HCT116 (cell line): ENCODE measurements at regions not wholly inside any gene's neighbourhood (a gene's known extent, or its start where the extent isn't known, plus 50 kb on each side); places are given as distances from the start of the nearest gene placed in this dataset.

Experiments
- ATAC-seq: fragments of 200-7000 bp; cut with Tn5 transposase; 2 replicates; pipeline ENCODE4 v1.9.1; 2020; ENCODE audit warnings: mild to moderate bottlenecking, moderate library complexity
- BruUV-seq: library from RNA; stranded (reverse); fragments of 400-500 nt; replicated peaks from 2 replicates; lab custom pipeline; 2021; lab: Mats Ljungman, UMichigan
- CTCF ChIA-PET: fragments of 300-600 bp; sonication (Branson Sonifier 250); formaldehyde crosslinking; loops from one replicate; lab custom pipeline; 2021; ENCODE audit warnings: antibody characterized with exemption; lab: Charles Lee
- POLR2A ChIA-PET: fragments of 300-600, 350-600 bp; sonication (Branson Sonifier 250); formaldehyde crosslinking; loops from one replicate; lab custom pipeline; 2021; ENCODE audit warnings: antibody characterized with exemption; lab: Charles Lee
- RAD21 ChIA-PET, 2 experiments: fragments of 300-600 bp; sonication (Branson Sonifier 250); formaldehyde crosslinking; loops; one replicate each; lab custom pipeline; 2023; ENCODE audit warnings: low total read pairs in 2 of 2; ENCODE audit not compliant: uncharacterized antibody in 2 of 2, unreplicated experiment in 2 of 2, low non-redundant PET in 1 of 2; lab: Charles Lee
- DNase-seq: peaks from one replicate; pipeline ENCODE4 v3.0.0-alpha.2; 2010; ENCODE audit warnings: low read depth, low spot score
- H2AFZ ChIP-seq: fragments of 200-600 bp; shearing (Covaris generic), sonication (generic); 2 replicates; pipeline ENCODE4 v1.6.1; 2017; ENCODE audit warnings: low read depth, mixed run types, mixed read lengths, antibody characterized with exemption, low read length; ENCODE audit not compliant: poor library complexity, severe bottlenecking
- H3K27ac ChIP-seq: 2 replicates; pipeline ENCODE4 v1.5.1; 2012; ENCODE audit warnings: low read depth, low read length
- H3K27me3 ChIP-seq: fragments of 200-600 bp; sonication (generic); 2 replicates; pipeline ENCODE4 v1.6.1; 2016; ENCODE audit warnings: mixed run types, low read length, mixed read lengths; ENCODE audit not compliant: insufficient read depth
- H3K36me3 ChIP-seq, 2 experiments: fragments of 200-500 bp in 1 of 2; fragments of 200-600 bp in 1 of 2; sonication (Bioruptor generic) in 1 of 2; sonication (generic) in 1 of 2; 2 replicates each; pipeline versions ENCODE4 v1.5.1 to v1.6.1; 2014 to 2016; ENCODE audit warnings: low read length in 2 of 2, inconsistent platforms in 1 of 2, mixed read lengths in 1 of 2, mixed run types in 1 of 2; ENCODE audit not compliant: insufficient read depth in 2 of 2, control insufficient read depth in 1 of 2
- H3K4me1 ChIP-seq, 2 experiments: fragments of 200-600 bp in 1 of 2; sonication (generic) in 1 of 2; 2 replicates each; pipeline versions ENCODE4 v1.5.1 to v1.6.1; 2012 to 2017; ENCODE audit warnings: low read length in 2 of 2, inconsistent platforms in 1 of 2, mild to moderate bottlenecking in 1 of 2, mixed read lengths in 1 of 2, mixed run types in 1 of 2, moderate library complexity in 1 of 2; ENCODE audit not compliant: insufficient read depth in 2 of 2, control insufficient read depth in 1 of 2
- H3K4me2 ChIP-seq: fragments of 200-600 bp; sonication (generic); 2 replicates; pipeline ENCODE4 v1.6.1; 2017; ENCODE audit warnings: mixed run types, low read length, mixed read lengths
- H3K4me3 ChIP-seq, 2 experiments: fragments of 200-600 bp in 1 of 2; sonication (generic) in 1 of 2; replicated peaks in 1 of 2; 2 replicates each; pipeline ENCODE4 v1.5.1; 2011 to 2016; ENCODE audit warnings: low read length in 2 of 2, control low read depth in 1 of 2, low read depth in 1 of 2, mild to moderate bottlenecking in 1 of 2, mixed read lengths in 1 of 2, mixed run types in 1 of 2
- H3K79me2 ChIP-seq: fragments of 200-600 bp; sonication (generic); 2 replicates; pipeline ENCODE4 v1.6.1; 2017; ENCODE audit warnings: mild to moderate bottlenecking, mixed run types, low read length, moderate library complexity, mixed read lengths; ENCODE audit not compliant: insufficient read depth
- H3K9ac ChIP-seq: fragments of 200-600 bp; sonication (generic); 2 replicates; pipeline ENCODE4 v1.6.1; 2016; ENCODE audit warnings: low read length, mixed read lengths
- H3K9me2 ChIP-seq: fragments of 200-600 bp; sonication (generic), shearing (Covaris generic); 2 replicates; pipeline ENCODE4 v1.6.1; 2017; ENCODE audit warnings: mixed run types, mild to moderate bottlenecking, moderate library complexity; ENCODE audit not compliant: insufficient read depth
- H3K9me3 ChIP-seq, 2 experiments: fragments of 200-500 bp in 1 of 2; fragments of 200-600 bp in 1 of 2; sonication (Bioruptor generic) in 1 of 2; sonication (generic) in 1 of 2; 2 replicates each; pipeline ENCODE4 v1.6.1; 2014 to 2017; ENCODE audit warnings: low read length in 2 of 2, mixed read lengths in 2 of 2, inconsistent platforms in 1 of 2, low read depth in 1 of 2, mild to moderate bottlenecking in 1 of 2, mixed run types in 1 of 2, moderate library complexity in 1 of 2; ENCODE audit not compliant: control insufficient read depth in 1 of 2, insufficient read depth in 1 of 2
- H4K20me1 ChIP-seq: fragments of 200-600 bp; sonication (generic), shearing (Covaris generic); 2 replicates; pipeline ENCODE4 v1.6.1; 2017; ENCODE audit warnings: mixed run types, mild to moderate bottlenecking, moderate library complexity; ENCODE audit not compliant: insufficient read depth
- ATF3 ChIP-seq: IDR thresholded peaks from 2 replicates; pipeline ENCODE4 v1.6.1; 2012
- CBX3 ChIP-seq: IDR thresholded peaks from 2 replicates; pipeline ENCODE4 v1.6.1; 2012; ENCODE audit warnings: low read depth
- CTCF ChIP-seq, 3 experiments: fragments of 200-600 bp in 1 of 3; sonication (generic) in 1 of 3; IDR thresholded peaks in 2 of 3; conservative IDR thresholded peaks in 1 of 3; 2 replicates each; pipeline ENCODE4 v1.5.1; 2012 to 2017; ENCODE audit warnings: low read depth in 2 of 3, low read length in 2 of 3, antibody characterized with exemption in 1 of 3, borderline replicate concordance in 1 of 3, control low read depth in 1 of 3, mild to moderate bottlenecking in 1 of 3, mixed read lengths in 1 of 3, mixed run types in 1 of 3, moderate library complexity in 1 of 3; ENCODE audit not compliant: insufficient read depth in 1 of 3
- EGR1 ChIP-seq: IDR thresholded peaks from 2 replicates; pipeline ENCODE4 v1.6.1; 2012; ENCODE audit warnings: low read depth
- ELF1 ChIP-seq: IDR thresholded peaks from 2 replicates; pipeline ENCODE4 v1.6.1; 2012; ENCODE audit warnings: low read depth, borderline replicate concordance
- EZH2 ChIP-seq: fragments of 200-600 bp; sonication (generic); IDR thresholded peaks from 2 replicates; pipeline ENCODE4 v1.6.1; 2017; ENCODE audit warnings: antibody characterized with exemption, mixed run types
- EZH2phosphoT487 ChIP-seq: fragments of 200-600 bp; IDR thresholded peaks from 2 replicates; pipeline ENCODE4 v1.6.1; 2018; ENCODE audit warnings: antibody characterized with exemption, borderline replicate concordance
- FOSL1 ChIP-seq: IDR thresholded peaks from 2 replicates; pipeline ENCODE4 v1.6.1; 2012; ENCODE audit warnings: low read depth
- JUND ChIP-seq: IDR thresholded peaks from 2 replicates; pipeline ENCODE4 v1.6.1; 2012
- MAX ChIP-seq: IDR thresholded peaks from 2 replicates; pipeline ENCODE4 v1.6.1; 2012
- POLR2A ChIP-seq: IDR thresholded peaks from 2 replicates; pipeline ENCODE4 v1.7.0; 2011; ENCODE audit warnings: borderline replicate concordance; ENCODE audit not compliant: insufficient read depth, insufficient read length; ENCODE audit errors: extremely low read depth
- POLR2AphosphoS5 ChIP-seq: IDR thresholded peaks from 2 replicates; pipeline ENCODE4 v1.6.1; 2011; ENCODE audit warnings: mild to moderate bottlenecking, low read depth, low read length, moderate library complexity
- RAD21 ChIP-seq: IDR thresholded peaks from 2 replicates; pipeline ENCODE4 v1.6.1; 2012; ENCODE audit warnings: low read depth, mild to moderate bottlenecking
- REST ChIP-seq: IDR thresholded peaks from 2 replicates; pipeline ENCODE4 v1.6.1; 2012; ENCODE audit warnings: low read depth
- SIN3A ChIP-seq: IDR thresholded peaks from 2 replicates; pipeline ENCODE4 v1.6.1; 2012; ENCODE audit warnings: low read depth
- SP1 ChIP-seq: IDR thresholded peaks from 2 replicates; pipeline ENCODE4 v1.6.1; 2012; ENCODE audit warnings: low read depth
- SRF ChIP-seq: IDR thresholded peaks from 2 replicates; pipeline ENCODE4 v1.6.1; 2012; ENCODE audit warnings: low read depth
- TCF7L2 ChIP-seq: IDR thresholded peaks from 2 replicates; pipeline ENCODE4 v1.7.0; 2011; ENCODE audit warnings: borderline replicate concordance, inconsistent platforms; ENCODE audit not compliant: insufficient read depth, insufficient read length; ENCODE audit errors: extremely low read depth
- ZFX ChIP-seq: fragments of 450-650 bp; IDR thresholded peaks from 2 replicates; pipeline ENCODE4 v1.6.1; 2017
- ZNF274 ChIP-seq: fragments of 200-500 bp; sonication (Bioruptor generic); IDR thresholded peaks from 2 replicates; pipeline ENCODE4 v1.6.1; 2014; ENCODE audit warnings: mild to moderate bottlenecking, low read depth, low read length, inconsistent platforms
- intact Hi-C: fragments of 100-400 bp; cut with micrococcal nuclease; formaldehyde crosslinking; loops from 2 replicates; pipeline ENCODE4 v1.10.0; 2022

- Histone ChIP-seq H4K20me1 (no peaks in the 10 kb centered on the region), H3K4me2 (no peak overlapping the region), H2AFZ (no peak overlapping the region), H3K36me3 (no peaks in the 10 kb centered on the region), H3K4me1 (no peaks in the 10 kb centered on the region), H3K9me2 (no peaks in the 10 kb centered on the region), H3K27me3 (no peaks in the 10 kb centered on the region), H3K9me3 (no peaks in the 10 kb centered on the region), H3K79me2 (no peaks in the 10 kb centered on the region), H3K27ac (no peak overlapping the region), H3K4me3 (no peak overlapping the region), H3K9ac (no peak overlapping the region)
- BruUV-seq, result no TSS peak
- POLR2A ChIA-PET, result no interaction called here
- DNase-seq, result no peak
- intact Hi-C loops, result no loop called here
- CTCF ChIA-PET, result no interaction called here
- ATAC-seq, result no peak
- RAD21 ChIA-PET, result no interaction called here
- TF ChIP-seq EZH2phosphoT487 (no peak), RAD21 (no peak), SP1 (no peak), EZH2 (no peak), SIN3A (no peak), ZFX (no peak), JUND (no peak), TCF7L2 (no peak), CBX3 (no peak), MAX (no peak), REST (no peak), ATF3 (no peak), EGR1 (no peak), FOSL1 (no peak), ELF1 (no peak), CTCF (IDR thresholded peaks at IDR 0.05 in 2 of 3, conservative IDR thresholded peaks at IDR 0.05 in 1 of 3; ENCODE audit: borderline replicate concordance in 1 of 3, insufficient read depth in 1 of 3, low read depth in 2 of 3, low read length in 2 of 3) (no peak), ZNF274 (no peak), SRF (no peak), POLR2AphosphoS5 (no peak), POLR2A (no peak)
These were observed 67.0 kb upstream of the GPR149 start for GRCh38 chr3:154496978-154497377.
